HG03135 (cell line): ENCODE measurements at regions not wholly inside any gene's neighbourhood (a gene's known extent, or its start where the extent isn't known, plus 50 kb on each side); places are given as distances from the start of the nearest gene placed in this dataset.
"Not testable (repeated sequence)": the region's sequence is repeated elsewhere in the genome, so short reads cannot be mapped to it uniquely, and the experiment has no call there.

Experiments used
- ATAC-seq: cut with Tn5 transposase; IDR thresholded peaks from one replicate; pipeline ENCODE4 v1.9.1; 2021; ENCODE audit warnings: mild to moderate bottlenecking, moderate library complexity; ENCODE audit not compliant: unreplicated experiment

- no peak for ATAC-seq
Observed at GRCh38 chr2:166651080-166651675, 157.1 kb upstream of the SCN7A start.

- ATAC-seq = no peak
Observed at GRCh38 chr2:166647935-166648334, 153.9 kb upstream of the SCN7A start.

GRCh38 chr2:166643980-166644379 is 149.9 kb upstream of the SCN7A start:
- ATAC-seq = no peak

- not testable (repeated sequence) for ATAC-seq
Observed at GRCh38 chr2:166641516-166641915, 147.5 kb upstream of the SCN7A start.

GRCh38 chr2:166637051-166637450 is 143.0 kb upstream of the SCN7A start:
- no peak for ATAC-seq

- no peak for ATAC-seq
Observed at GRCh38 chr2:166634706-166635105, 140.7 kb upstream of the SCN7A start.

GRCh38 chr2:166632616-166633015 is 138.6 kb upstream of the SCN7A start:
- no peak for ATAC-seq

GRCh38 chr2:166628478-166629136 is 134.6 kb upstream of the SCN7A start:
- ATAC-seq = no peak

GRCh38 chr2:166627893-166628292 is 133.8 kb upstream of the SCN7A start:
- ATAC-seq = peak; percentile 62

- ATAC-seq = no peak
Observed at GRCh38 chr2:166625670-166626069, 131.6 kb upstream of the SCN7A start.

GRCh38 chr2:166614503-166614902 is 120.5 kb upstream of the SCN7A start:
- no peak for ATAC-seq

GRCh38 chr2:166614029-166614428 is 120.0 kb upstream of the SCN7A start:
- ATAC-seq = no peak

GRCh38 chr2:166613226-166613625 is 119.2 kb upstream of the SCN7A start:
- ATAC-seq = no peak

GRCh38 chr2:166612214-166612613 is 118.2 kb upstream of the SCN7A start:
- no peak for ATAC-seq

- no peak for ATAC-seq
Observed at GRCh38 chr2:166610913-166611305, 116.9 kb upstream of the SCN7A start.

- no peak for ATAC-seq
Observed at GRCh38 chr2:166610180-166610912, 116.3 kb upstream of the SCN7A start.

GRCh38 chr2:166609183-166609959 is 115.3 kb upstream of the SCN7A start:
- ATAC-seq = no peak

GRCh38 chr2:166607880-166608279 is 113.8 kb upstream of the SCN7A start:
- no peak for ATAC-seq

GRCh38 chr2:166593403-166593802 is 99.4 kb upstream of the SCN7A start:
- no peak for ATAC-seq

- ATAC-seq = no peak
Observed at GRCh38 chr2:166592750-166593149, 98.7 kb upstream of the SCN7A start.

GRCh38 chr2:166591226-166591625 is 97.2 kb upstream of the SCN7A start:
- ATAC-seq = no peak
